HG02642 (cell line): ENCODE measurements at regions not wholly inside any gene's neighbourhood (a gene's known extent, or its start where the extent isn't known, plus 50 kb on each side); places are given as distances from the start of the nearest gene placed in this dataset.
A peak's percentile ranks its signal among the peaks of the same experiment; 100 is the strongest.

ENCODE experiments used
- ATAC-seq: cut with Tn5 transposase; IDR thresholded peaks from one replicate; pipeline ENCODE4 v1.9.1; 2021; ENCODE audit warnings: mild to moderate bottlenecking; ENCODE audit not compliant: unreplicated experiment, poor library complexity

DNA sequence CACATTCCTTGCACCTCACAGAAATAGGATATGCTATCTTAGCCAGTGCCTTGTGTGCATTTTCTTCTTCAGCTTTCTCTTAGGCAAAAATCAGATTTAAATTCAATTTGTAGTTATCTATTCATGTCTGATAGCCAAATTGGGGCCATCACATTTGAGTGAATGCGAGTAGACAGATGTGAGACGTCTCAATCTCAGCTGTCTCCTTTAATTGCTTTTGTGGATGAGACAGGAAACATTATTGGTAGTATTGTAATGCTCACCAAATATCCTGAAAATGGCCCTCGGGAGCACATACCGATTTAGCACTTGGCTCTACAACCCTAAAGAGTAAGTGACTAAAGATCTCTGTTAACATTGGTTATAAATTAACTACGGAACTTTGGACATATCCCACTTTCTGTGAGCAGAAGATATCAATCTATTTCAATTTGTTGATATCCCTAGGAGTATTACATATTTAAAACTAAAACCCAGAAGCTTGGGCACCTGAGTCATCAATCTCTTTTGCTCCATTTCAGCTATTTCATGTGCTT, 1012.5 kb upstream of the TMEM132C start:
- ATAC-seq, result no peak

DNA sequence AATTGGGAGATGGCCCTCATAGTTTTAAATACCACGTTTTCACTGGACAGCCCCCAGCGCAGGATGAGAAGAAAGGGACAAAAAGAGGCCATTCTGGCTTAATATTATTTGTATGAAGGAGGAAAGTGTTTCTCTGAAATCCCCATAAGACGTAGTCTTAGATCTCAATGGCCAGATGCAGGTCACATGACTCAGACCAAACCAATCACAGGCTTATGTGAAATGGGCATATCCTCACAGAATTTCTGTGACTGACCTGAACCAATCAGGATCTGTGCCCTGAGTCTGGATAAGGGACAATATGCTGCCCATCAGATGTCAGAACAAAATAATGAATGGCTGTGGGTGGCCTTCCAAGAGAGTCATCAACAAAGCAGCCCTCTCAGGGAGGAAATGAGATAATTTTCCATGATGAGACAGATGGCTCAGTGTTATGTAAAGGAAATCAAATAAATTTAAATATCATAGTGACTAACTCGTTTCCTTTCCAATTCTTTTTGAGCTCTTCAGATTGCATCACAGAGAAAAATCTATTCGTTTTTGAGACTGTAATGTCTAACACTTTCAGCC, 1009.5 kb upstream of the TMEM132C start:
- ATAC-seq, result no peak

DNA sequence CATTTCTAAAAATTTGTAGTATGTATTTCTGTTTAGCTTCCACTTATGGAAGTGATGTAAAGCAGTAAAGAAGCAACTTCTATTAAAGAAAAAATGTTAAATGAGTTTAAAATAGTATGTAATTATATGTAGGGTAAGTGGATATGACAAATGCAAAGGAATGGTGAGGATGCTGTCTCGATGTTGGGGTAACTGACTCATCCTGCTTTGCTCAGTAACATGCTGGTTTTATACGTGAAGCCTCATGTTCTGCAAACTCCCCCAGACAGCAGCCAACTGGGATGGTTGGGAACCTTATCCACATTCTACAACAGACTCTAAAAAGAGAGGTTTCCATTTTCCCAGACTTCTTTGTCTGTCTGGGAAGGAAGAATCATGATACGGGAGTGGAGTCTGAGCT, 1006.4 kb upstream of the TMEM132C start:
- no peak for ATAC-seq

DNA sequence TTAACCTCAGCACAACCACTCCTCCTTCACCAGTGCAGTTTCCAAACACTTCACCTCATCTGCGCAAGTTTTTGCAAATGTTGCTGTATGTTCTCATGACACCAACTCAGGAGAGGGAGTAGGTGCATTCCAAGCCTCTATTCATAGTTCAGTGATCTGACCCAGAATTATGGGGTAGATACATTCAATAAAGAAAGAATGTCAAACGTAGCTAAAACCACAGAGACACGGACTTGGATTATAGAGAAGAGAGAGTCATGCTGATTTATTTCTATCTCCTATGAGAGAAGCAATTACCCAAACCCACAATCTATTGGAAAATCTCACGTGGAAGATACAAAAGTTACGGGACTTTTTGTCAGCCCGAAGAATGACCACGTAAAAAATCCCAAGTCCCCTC, 1006.0 kb upstream of the TMEM132C start:
- ATAC-seq, result no peak

DNA sequence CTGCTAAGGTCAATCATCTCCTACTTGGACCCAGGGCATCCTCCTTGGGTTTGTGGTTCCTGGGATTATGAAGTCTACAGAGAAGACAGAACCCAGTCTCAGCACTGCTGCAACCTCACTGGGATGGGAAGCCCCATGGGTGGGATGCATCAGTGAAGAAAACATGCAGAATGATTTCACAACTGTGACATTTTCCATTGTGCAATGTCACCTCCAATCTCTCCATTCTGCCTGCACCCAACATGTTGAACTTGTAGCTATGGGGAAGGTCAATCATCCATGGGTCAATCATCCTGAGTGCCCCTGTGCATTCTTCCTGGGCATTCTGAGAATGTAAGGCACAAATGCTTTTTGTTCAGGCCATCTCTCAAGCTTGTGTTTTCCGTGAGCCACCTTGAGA, 1004.4 kb upstream of the TMEM132C start:
- no peak for ATAC-seq

DNA sequence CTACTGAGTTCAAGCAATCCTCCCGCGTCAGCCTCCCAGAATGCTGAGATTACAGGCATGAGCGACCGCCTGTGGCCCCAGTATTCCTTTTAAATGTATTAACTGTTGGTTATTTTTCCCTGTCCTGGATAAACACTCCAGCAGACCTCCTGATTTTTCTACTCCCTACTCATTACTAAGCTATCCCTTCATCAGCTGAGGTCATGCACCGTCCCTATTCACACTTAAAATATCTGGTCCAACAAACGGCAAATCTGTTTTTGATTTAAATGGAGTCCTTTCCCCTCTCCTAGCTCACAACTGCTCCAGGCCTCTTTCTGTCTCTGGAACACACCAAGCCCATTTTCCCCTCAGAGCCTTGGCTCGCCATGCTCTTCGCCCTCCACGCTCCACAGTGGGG, 1003.3 kb upstream of the TMEM132C start:
- ATAC-seq, result no peak

DNA sequence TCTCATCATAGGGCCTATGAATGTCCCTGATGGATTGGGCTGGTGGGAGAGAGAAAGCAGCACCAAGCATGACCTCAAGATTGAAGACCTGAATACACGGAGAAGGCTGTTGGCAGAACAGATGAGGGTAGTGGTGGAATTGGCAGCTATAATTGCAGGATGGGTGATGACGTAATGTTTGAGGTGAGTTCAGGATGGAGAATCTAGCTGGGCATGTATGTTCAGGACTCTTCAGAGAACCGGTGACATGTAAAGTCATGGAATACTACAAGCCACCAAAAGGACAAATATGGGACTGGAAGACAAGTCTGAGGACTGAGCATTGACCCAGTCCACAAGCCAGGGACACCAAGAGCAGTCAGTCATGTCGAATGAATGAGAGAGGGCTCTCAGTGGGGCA, 999.8 kb upstream of the TMEM132C start:
- ATAC-seq, result no peak

DNA sequence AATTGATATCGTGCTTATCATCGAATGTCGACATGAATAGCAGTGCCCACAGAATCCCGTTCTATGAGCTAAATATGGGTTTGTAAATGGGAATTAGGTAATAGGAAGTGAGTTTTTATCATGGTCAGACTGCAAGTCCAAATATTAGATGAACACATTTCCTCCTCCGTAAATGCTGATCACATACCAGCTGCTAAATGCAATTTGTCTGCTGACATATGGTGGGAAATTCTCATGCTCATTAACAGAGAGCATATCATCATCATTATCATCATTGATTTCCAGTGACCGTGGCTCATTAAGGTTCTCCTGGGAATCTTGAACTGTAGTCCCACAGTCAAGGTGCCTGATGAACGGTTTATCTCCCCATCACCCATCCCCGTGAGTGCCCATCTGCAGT, 998.8 kb upstream of the TMEM132C start:
- ATAC-seq, result no peak

DNA sequence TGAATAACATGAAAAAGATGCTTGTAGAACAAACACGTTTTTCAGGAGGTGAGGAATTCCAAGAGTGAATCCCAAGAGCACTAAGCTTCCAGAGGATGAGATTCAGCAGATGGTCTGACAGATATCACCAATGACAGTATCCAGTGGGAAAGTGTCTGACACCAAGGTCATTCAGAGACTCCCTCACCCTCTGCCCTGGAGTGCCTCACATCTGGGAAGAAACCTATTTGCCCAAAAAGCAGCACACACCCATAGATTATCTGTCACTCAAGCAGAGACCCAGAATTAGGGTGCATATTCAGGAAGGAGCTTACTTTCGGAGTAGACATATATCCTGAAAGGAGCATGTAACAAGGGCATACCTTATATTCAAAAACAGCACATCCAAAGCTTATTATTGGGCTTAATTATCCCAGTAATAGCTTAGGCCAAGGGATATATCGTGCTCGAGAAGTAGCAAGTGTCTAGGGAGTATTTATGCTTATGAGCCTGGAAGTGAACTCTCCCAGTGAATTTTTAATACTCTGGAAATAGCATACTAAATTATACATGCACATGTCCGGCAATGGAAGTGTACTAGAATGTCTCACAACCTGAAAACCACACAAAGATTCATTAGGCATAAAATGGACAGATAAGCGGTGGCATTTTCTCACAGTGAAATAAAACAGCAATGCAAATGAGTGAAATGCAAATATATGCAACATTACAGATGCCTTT, 998.1 kb upstream of the TMEM132C start:
- no peak for ATAC-seq

DNA sequence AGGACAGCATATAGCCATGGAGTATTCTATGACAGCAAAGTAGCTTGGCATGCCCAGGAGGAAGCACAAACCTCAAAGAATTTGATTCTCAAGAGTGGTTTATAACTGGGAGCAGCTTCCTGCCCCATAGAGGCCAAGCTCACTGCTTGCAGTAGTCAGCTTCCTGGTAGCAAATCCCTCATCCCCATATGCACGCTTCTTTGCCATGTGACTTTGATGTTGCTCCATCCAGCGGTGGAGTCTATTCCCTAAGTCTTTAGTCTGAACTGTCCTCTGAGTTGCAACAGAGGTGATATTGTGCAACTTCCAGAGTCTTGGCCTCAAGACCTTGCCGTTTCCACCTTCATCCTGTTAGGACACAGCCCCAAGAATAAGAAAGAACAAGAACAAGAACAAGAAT, 996.8 kb upstream of the TMEM132C start:
- ATAC-seq, result no peak

DNA sequence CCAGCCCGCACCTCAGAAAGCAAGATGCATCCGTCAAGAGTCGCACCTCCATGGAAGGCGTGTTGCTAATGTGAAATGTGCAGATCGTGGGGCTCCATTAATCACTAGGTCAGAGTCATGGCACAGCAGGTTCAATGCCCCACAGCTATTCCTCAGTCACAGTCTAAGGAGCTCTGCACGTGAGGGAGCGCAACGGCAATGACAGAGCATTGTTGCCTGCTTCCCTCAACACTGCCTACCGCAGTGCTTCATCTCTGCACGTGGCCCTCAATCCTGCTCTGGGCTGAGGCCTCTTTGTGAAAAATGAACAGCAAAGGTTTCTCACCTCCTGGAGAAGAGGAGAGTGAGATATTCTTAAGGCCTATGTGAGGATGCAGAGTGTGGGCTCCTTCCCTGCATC, 995.2 kb upstream of the TMEM132C start:
- ATAC-seq, result no peak

DNA sequence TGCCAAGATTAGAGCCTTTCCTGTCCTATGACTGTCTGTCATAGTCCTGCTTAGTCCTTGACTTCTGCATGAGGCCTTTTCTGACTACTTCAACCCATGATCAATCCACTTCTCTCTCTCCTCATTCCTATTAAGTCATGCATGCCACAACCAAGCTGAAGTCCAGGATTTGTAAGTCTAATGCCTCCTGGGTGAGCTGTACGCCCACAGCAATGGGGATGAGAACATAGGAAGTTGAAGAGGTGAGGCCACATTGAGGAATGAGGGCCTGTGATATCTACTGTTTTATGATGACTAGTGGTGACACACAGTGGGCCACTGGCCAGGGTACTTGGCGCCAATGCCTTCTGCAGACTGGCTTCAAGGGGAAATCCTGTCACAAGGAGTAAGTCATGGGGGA, 994.1 kb upstream of the TMEM132C start:
- ATAC-seq, result no peak

DNA sequence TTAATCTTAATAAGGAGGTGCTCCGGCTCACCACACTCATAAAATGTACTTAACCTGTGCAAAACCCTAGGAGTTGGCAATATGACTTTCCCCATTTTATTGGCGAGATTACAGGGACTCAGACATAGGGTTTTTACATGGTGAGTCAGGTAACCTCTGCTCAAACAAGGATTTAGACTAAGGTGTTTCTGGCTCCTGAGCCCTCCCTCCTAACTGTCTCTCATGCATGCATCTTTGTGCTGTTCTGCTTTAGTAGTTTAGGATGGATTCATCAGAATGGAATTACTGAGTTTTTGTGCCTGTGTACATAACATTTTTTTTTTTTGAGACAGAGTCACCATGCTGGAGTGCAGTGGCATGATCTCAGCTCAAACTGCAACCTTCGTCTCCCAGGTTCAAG, 993.3 kb upstream of the TMEM132C start:
- ATAC-seq, result no peak

DNA sequence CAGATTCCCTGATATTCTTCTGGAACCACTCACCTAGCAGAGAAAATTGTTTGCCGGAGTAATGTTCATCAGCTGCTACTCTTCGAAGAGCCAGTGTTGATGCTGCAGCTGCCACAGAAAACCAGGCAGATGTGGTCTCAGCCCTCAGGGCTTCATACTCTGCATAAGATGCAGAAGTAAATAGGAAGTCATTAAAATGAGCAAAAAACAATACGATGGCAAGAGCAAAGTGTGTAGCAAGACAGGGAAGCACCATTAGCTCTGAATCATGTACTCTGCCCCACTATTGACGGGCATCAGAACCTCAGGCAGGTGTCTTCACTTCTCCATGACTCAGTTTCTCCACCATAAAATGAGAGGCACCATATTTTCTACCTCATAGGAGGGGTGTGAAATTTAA, 991.6 kb upstream of the TMEM132C start:
- ATAC-seq, result no peak

DNA sequence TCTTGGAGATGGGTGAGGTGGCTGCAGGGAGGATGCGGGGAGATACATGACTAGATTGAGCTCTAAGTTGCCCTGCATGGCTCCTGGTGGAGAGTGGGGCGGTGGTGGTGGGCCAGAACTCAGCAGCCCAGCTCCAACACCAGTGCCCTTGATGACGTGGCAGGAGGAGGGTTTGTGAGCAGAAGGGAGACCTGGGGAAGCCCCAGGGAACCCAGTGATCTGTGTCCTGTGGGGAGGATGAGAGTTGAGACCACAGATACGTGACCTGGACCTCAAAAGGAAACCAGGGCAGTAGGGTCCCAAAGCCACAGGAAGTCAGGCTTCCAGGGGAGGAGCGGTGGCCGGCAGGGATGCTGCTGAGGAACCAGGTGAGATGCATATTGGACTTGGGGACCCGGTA, 989.1 kb upstream of the TMEM132C start:
- peak; percentile 62 for ATAC-seq

DNA sequence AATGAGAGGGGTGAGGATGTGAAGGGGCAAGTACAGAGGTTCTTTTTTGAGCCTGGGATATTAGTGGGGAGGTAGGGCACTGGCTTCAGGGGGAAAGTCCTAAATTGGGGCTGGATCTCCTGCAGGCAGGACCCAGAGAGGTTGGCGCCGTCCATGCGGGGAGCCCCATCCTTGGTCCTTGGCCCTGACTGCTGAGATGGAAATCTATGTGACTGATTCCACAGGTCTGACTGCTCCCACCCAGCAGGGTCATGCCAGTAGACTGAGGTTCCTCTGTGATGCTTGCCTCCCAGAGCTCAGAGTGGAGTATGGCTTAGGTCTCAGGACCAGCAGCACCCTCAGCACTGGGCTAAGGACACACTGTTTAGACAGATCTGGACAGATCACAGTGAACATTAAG, 988.6 kb upstream of the TMEM132C start:
- peak; percentile 10 for ATAC-seq

DNA sequence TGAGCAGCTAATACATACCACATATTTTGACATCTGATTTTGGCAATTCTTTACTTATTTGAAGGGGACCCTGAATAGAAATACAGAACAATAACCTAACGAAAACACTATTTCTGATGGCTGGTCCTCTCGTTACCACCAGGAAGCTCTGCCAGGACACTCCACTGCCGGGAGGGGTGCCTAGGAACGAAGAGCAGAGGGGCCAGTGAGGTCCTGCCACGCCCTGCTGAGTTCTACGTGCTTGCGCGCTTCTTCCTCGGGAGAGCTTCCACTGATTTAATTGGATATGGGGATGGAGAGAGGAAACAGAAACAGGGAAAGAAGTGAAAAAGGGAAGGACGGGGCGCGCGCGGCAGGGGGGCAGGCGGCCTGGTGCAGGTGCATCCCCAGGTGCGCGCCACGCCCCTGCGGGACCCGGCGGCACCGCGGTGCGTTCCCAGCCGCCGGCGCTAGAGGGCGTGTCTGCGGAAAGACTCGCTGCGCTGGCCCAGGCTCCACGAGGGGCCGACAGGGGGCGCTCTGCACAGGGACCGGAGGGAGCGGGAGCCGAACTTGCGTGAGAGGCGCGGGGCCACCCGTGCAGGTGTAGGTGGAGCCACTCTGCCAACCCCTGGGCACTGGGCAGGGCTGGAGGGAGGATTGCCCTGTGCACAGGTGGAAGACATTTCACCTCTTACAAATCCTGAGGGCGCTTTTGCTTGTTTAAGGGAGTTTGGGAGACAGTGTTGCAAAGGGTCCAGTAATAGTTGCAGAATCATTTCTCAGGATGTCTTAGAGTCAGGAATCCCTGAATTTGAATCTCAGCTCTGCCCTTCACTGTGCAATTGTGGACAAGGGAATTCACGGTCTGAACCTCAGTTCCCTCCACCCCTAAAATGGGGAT, 986.3 kb upstream of the TMEM132C start:
- no peak for ATAC-seq

DNA sequence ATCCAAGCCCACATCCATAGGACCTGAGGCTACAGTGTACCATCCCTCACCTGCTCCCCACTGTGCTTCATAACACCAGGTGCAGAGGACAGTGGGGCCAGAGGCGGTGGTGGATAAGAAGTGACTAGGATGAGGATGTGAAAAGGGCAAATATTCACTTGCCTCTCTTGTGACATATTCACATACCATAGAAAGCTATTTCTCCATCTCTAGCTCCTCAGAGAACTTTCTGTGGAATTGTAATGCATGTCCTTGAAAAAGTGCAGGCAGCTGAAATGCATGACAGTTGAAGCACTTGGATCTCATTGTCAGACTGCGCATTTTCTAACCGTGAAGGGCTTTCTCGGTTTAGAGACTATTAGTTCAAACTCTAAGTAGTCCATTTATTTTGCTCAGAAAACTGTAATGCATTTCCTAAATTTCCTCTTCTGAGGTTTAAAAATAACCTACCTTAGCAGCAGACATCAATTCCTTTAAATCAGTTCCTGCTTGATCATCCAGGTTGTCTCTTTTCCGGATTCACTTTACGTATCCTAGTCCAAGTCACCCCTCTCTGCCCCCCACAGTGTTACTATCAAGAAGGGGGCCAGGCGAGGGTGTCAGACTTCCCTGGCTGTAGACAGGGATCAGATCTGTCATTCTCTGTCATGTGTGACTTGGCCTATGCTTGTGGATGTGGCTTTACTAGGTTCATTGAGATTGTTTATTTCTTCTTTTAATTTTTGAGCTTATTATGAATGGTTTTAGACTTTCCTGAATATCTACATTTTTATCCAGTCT, 984.0 kb upstream of the TMEM132C start:
- no peak for ATAC-seq

DNA sequence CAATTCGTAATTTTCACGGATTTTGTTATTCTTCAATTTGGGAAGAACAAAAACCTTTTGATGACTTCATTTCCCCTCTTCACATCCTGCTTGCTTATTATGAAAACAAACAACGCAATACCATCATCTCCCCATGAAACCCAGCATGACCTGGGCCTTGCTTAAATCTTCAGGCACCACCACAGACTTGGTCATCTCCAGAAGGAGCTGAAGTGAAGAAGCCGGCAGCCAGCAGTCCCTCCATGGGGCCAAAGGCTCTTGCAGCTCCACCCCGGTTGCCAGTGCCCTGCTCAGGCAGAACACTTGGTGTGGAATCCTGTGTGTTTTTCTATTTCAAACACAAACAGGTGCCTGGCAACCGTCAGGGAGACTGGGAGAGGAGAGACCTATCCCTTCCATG, 982.9 kb upstream of the TMEM132C start:
- no peak for ATAC-seq

DNA sequence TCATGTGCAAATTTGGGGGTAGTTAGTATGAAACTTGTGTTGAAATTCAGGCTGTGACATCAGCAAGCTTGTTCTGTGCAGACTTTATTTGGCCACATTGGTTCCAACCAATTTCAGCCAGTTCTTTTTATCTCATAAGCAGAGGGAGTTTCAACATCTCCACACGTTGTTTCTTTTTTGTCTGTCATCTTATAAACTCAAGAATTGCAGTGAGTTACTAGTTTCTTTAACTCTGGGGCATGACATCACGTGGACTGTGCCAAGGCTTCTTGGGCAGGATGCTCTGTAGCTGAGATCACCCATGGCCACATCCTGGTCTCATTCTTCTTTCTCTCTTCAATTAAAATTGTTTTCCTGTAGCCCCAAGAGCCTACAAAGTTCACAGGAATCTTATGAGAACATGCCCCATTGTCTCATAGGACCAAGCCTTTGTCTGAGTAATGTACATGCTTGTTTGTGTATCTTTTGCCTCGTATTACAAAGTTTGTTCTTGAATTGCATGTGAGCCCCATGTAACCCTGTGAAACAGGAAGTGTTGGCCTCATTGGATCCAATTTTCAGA, 982.0 kb upstream of the TMEM132C start:
- ATAC-seq, result no peak
